GM21619 (cell line): ENCODE measurements at regions not wholly inside any gene's neighbourhood (a gene's known extent, or its start where the extent isn't known, plus 50 kb on each side); places are given as distances from the start of the nearest gene placed in this dataset.
A peak's percentile ranks its signal among the peaks of the same experiment; 100 is the strongest.
"Not testable (repeated sequence)": the region's sequence is repeated elsewhere in the genome, so short reads cannot be mapped to it uniquely, and the experiment has no call there.

Experiments used
- ATAC-seq: cut with Tn5 transposase; IDR thresholded peaks from one replicate; pipeline ENCODE4 v1.9.1; 2021; ENCODE audit not compliant: unreplicated experiment

DNA sequence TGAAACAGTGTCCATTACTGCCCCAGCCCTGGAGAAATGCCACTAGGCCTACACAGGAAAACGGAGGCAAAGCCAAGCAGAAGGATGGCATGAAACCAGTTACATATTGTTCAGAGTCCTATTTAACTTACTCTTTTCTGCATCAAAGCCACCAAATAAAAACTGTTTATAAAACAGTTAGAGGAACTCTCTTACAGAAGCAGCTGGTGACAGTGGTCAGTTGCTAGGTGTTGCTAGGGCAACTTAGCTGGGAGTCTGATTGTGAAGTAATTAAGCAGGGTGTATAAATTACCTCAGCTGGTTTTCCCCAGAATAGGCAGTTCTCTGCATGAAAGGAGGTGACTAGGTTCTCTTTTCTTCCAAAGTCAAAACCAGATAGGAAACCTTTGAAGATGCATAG, 115.6 kb upstream of the ZBED5 start:
- no peak for ATAC-seq

DNA sequence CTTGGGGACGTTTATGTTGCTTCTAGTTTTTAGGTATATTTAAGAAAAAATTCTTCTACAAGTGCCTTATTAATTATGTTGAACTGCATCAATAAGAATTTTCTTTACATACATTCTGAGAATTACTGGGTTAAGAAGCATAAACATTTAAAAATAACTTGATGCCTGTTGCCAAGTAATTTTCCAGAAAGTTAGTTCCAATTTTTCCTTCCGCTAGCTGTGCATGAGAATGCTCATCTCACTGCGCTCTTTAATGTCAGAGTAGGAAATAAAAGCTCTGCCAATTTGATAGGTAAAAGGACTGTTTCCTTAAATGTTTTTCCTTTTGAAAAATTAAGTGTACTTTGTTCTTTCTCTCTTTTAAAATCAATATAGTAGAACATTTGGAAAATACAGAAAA, 113.1 kb upstream of the ZBED5 start:
- no peak for ATAC-seq

DNA sequence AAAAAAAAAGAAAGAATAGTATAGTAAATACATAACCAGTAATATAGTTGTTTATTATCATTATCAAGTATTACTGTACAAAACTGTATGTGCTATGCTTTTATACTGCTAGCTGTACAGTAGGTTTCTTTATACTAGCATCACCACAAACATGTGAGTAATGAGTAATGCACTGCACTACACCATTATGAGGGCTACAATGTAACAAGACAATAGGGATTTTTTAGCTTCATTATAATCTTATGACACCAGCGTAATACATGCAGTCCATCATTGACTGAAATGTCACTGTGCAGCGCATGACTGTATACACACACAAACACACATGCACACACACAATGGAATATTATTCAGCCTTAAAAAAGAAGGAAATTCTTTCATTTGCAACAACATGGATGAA, 111.5 kb upstream of the ZBED5 start:
- no peak for ATAC-seq

DNA sequence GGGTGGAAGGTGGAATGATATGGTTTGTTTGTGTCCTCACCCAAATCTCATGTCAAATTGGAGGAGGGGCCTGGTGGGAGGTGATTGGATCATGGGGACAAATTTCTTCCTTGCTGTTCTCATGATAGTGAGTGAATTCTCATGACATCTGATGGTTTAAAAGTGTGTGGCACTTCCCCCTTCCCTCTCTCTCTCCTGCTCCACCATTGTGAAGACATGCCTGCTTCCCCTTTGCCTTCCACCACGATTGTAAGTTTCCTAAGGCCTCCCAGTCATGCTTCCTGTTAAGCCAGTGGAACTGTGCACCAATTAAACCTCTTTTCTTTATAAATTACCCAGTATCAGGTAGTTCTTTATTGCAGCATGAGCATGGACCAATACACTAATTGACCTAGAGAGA, 99.0 kb upstream of the ZBED5 start:
- ATAC-seq = not testable (repeated sequence)

DNA sequence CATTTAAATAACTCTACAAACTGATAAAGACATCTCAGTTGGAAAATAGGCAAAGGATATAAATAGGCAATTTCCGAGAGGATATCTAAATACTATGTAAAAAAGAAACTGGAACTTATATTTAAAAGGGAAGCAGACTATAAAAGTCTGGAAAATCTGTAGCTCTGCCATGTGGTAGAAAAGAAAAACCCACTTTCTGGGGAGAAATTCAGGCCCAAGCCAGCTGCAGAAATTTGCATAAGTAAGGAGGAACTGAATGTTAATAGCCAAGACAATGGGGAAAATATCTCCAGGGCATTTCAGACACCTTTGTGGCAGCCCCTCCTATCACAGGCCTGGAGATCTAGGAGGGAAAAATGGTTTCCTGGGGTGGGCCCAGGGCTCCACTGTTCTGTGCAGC, 97.8 kb upstream of the ZBED5 start:
- ATAC-seq = no peak

DNA sequence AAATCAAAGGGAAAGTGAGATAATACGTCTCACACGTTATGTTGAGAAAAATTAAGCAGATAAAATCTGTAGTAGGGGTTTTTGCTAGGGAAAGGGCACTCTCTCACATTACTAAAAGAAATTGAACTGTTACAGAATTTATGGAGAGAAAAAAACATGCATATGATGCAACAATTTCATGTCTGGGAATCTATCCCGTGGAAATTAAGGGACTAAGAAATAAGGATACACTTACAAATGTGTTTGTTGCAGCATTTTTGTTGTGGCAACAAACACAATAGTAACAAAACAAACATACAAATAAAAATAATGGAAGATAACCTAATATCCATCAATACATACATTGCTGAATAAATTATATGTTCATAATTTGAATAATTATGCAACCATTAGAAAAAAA, 96.3 kb upstream of the ZBED5 start:
- no peak for ATAC-seq

DNA sequence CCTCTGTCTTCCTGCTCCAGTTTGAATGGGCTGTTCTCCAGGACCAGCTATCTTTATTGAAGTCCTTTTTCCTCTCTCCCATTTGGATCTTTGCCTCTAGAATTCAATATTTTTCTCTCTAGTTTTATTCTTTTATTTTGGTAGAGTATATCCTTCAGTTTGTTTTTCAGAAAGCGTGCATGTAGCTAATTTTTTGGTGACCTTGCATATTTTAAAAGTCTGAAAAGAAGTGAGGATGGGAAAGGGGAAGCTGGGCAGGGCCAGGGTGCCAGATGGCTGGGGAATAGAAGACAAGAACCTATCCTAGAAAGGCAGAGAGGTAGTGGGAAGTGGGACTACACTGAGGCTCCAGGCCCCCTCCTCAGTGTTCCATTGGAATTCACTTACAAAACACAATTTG, 95.0 kb upstream of the ZBED5 start:
- ATAC-seq = no peak

DNA sequence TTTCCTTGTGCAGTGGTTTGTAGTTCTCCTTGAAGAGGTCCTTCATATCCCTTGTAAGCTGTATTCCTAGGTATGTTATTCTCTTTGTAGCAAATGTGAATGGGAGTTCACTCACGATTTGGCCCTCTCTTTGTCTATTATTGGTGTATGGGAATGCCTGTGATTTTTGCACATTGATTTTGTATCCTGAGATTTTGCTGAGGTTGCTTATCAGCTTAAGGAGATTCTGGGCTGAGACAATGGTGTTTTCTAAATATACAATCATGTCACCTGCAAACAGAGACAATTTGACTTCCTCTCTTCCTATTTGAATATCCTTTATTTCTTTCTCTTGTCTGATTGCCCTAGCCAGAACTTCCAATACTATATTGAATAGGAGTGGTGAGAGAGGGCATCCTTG, 90.1 kb upstream of the ZBED5 start:
- ATAC-seq = not testable (repeated sequence)

DNA sequence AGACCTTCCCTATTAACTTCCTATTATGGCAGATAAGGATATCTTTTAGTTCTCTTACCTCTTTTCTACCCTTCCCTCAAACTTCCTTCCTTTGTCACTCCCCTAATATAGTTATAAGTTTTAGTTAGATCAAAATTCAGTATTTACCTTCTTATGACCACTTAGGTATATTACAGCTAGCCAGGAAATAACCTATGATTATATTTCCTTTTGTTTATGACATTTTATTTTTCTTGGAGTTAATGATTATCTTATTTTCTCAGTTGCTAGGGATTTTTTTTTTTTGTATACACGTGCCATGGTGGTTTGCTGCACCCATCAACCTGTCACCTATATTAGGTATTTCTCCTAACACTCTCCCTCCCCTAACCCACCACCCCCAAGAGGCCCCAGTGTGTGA, 88.2 kb upstream of the ZBED5 start:
- ATAC-seq = no peak

DNA sequence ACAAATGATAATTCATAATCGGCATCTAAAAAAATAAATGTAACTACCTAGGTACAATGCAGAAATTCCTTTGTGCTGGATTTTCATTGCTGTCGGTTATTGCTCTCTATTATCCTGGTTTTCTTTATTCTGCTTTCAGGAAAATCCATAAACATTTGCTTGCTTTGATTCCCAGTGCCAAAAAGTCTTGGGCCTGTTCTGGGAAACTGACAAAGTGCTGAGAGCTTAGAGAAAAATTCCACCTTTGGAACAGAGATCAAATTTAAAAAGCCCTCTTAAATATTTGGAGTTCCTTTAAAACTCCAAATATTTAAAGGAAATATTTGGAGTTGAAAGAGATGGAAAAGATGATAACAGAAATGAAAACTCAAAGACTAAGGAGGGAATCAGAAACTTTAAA, 87.3 kb upstream of the ZBED5 start:
- no peak for ATAC-seq

DNA sequence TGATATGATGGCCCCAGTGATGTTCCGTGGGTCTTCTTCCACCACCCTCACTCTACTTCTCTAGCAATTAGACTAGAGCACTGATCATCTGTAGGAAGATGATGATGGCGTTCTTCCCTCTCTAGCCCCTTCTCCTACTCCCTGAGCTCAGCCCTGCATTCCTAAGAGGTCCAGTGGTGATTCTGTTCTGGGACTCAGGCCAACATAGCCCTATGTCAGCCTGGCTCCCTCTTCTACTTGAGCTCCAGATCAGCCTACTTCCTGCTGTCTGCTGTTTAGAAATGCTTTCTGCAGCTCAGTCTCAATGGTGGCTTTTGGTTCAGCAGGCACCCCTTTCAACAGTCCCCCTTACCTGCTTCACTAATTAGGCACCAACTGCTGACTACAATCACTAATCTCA, 86.1 kb upstream of the ZBED5 start:
- no peak for ATAC-seq

DNA sequence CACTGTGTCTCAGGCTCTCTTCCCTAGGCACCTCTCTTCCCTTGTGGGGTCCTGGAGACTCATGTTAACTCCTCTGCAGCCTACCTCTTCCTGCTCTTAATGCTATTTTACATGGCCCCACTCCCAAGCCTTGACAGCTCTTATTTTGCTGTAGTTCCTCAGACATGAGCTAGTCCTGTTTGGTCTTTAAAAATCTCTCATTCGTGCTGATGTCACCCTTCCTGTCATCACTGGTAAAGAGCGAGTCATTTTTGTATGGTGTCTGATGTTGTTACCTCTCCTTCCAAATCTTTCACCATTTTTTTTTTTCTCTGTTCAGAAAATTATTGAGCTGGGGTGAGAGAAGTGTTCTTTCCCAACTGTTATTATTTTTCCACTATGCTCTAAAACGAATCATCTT, 84.8 kb upstream of the ZBED5 start:
- ATAC-seq = no peak

DNA sequence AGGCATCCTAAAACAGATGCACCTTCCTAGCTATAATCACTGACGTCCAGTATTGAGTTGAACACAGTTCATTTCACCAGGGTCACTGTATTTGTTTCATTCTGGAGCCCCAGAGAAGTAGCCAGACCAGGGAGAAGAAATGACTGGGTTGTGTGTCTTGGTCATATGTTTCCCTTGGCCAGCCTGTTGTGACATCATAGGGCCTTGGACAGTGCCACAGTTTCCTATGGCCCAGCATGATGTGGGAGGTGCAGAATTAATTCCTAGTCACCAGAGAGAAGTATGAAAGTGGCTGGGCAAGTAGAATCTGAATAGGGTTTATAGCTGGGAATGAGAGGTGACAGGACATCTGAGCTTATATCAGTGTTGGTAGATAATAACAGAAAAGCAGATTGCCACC, 84.0 kb upstream of the ZBED5 start:
- no peak for ATAC-seq

DNA sequence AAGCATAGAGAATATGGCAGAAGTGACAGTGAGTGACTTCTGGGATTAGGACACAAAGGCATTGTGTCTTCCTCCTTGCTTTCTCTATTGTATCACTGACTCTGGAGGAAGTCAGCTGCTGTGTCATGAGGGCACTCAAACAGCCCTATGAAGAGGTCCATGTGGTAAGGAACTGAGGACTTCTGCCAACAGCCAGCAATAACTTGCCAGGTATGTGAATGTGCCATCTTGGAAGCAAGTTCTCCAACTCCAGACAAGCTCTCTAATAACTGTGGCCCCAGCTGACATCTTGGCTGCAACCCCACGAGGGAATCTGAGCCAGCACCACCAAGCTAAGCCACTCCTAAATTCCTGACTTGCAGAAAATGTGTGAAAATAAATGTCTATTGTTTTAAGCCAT, 83.6 kb upstream of the ZBED5 start:
- no peak for ATAC-seq

DNA sequence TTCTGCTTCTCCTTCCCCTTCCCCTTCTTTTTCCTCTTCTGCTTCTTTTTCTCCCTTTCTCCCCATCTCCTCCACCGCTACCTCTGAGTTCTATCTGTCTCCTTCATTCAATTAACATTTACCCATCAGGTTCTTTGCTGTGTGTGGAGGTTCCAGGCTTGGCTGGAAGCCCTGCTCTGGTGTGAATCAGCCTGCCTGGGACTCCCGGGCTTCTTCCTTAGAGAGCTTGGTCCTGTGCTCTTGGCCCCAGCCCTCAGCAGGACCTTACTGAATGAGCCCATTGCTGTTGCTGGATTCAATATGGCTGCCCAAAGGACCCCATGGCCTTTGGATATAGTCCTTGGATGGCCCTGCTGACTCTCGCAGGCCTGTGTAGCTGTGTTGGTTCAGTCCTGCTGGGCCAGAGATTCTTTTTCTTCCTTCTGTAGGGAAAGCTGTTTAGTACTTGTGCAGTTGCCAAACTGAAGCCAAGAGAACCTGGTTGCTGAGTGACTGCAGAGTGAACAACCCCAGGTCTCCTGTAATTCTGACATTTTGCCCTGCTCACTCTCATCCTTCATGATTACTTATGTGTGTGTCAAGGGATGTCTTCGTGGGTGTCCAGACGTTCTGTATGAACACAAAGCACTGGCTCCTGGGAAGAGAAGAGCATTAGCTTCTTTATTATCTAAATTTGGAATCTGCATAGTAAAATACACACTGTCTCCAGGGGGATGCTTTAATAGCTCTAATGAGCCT, 81.0 kb upstream of the ZBED5 start:
- no peak for ATAC-seq

DNA sequence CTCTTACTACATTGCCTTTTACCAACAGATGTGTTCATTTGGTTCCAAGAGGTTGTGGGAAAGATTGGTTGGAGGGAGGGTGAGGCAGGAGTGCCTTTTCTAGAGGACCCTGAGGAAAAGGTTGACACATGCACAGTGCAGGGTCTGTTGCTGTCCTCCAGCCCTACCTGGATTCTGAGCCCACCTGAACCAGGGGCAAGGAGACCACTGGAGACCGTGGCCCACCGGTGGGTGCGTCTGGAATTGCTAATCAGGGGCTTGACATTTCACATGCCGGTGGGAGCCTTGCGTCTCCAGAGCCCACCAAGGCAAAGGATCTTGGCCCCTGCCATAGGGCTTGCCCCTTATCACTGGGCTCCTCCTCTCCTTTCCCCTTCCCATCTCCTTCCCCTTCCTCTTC, 80.4 kb upstream of the ZBED5 start:
- no peak for ATAC-seq

DNA sequence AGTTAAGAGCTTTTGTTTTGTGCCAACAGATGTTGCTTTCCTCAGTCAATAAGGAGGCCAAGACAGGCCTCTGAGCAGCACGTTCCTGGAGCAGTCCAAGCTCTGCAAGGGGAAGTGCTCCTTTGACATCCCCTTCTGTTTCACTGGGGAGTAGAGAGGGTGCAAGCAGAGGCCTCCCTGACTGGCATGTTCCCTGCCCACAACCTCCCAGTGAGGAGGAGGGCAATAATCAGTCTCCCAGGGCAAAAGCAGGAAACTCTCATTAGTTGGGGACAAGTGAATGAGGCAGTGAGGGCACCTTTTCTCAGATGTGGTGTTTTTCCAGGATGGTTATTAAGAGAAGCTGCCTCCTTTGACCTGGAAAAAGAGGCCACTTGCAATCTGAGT, 79.5 kb upstream of the ZBED5 start:
- no peak for ATAC-seq

DNA sequence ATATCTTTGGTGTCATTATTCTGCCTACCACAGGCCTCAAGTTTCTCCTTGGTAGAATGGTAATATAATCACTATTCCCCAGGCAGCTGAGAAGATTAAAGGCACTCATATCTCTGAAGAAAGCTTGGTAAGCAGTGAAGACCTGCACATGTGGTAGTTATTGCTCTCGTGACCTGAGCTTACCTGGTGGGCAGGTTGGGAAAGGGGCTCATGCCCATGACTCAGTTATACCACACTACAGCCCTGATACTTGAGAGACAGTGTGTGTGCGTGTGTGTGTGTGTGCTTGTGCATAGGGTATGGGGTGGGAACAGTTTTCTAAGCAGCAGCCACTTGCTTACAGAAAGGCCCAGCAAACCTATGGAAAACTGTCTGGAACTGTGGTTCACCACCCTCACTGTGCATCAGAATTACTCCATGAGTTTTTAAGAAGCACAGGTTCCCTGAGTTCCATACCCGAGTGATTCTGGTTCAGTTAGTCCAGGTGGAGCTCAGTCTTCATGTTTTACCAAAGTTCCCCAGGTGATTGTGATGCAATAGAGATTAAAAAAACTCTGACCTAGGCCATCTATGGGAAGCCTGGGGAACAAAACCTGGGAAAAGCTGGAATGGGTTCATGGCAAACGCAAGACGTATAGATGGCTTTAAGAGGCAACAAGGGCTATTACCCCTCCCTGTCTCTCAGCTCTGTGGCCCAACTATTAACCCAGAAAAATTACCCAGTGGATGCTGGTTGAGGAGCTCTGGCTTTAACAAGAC, 79.0 kb upstream of the ZBED5 start:
- no peak for ATAC-seq

DNA sequence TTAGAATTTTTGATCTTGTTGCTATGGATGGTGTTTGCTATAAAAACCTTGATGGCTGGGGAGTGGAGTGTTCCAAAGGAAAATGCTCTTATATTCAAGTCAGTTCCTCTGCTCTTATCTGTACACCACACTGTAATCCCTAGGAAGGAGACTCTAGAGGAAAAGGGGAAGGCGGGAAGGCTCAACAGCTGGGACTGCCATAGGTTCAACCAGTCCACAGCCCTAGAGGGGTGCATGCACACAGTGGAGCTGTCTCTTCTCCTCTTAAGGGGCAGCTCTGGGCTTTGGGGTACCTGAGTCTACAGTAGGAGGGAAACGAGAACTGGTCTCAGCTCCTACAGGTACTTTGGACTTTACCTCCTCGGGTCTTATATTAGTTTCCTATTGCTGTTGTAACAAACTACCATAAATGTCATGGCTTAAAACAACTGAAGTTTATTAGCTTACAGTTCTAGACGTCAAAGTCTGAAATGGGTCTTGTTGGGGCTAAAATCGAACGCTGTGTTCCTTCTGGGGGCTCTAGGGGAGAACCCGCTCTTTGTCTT, 77.2 kb upstream of the ZBED5 start:
- ATAC-seq = no peak

DNA sequence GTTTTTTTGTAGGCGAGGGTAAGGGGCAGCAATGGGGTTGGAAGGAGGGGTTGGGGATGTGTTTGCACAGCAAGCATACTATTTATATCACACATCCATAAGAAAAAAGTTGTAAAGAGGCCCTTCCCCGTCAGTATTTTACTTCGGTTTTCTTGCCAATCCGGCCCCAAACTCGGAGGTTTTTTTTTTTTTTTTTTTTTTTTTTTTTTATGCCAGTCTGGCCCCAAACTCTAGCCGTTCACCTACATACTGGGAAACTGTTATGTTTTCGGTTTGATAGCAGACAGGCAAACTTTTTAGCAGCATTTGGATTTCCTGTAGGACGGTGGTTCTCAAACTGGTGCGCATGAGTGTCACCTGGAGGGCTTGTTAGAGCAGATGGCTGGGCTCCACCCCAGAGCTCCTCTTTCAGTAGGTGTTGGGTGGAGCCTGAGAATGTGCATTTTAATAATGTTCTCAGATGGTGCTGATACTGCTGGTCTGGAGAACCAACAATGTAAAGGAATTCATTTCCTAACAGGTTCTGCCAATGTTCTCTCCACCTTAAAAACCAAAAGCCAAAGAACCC, 76.5 kb upstream of the ZBED5 start:
- ATAC-seq = no peak

DNA sequence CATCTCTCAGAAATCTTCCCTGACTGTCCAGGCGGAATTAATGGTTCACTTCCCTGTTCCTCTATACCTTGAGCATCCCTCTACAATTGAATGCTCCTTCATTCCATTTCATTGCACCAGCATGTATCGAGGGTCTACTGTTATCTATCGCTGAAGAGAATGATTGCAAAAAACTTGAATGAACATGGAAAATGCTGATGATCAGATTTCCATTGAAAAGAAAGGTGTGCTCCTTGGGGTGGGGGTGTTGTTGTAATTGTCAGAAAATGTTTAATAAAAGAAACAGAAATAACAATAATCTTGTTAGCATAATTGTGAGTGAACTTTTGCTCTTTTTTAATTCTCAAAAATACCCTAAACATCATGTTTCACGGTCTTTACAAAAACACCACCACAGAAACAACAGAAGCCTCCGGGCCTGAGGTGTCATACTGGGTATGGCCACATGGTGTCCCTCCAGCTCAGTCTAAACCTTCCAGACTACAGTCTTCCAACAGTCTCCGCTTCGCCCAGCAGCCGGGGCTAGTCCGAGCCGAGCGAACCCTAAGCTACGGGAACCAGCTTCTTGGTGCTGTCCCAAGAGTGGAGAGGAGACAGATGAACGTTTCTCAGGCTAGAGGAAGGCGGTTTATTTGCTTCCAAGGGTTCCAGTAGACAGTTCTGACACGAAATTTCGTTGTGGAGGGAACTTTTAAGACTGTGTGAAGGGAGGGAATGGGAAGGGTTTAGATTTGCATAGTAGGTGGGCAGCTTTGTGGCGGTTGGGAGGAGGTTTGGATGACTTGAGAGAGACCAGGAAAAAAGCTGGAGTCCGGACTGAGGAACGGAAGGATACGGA, 75.8 kb upstream of the ZBED5 start:
- peak; percentile 88 for ATAC-seq
